ENCODE measurements at regions not wholly inside any gene's neighbourhood (a gene's known extent, or its start where the extent isn't known, plus 50 kb on each side); places are given as distances from the start of the nearest gene placed in this dataset.

GRCh38 chr2:118255771-118256372 is 167.6 kb downstream of the INSIG2 start:
- TF ChIP-seq CTCF (conservative IDR thresholded peaks at IDR 0.05; ENCODE audit: low read length) = no peak
- no peak overlapping the region for H3K4me3 ChIP-seq (ENCODE audit: low read length)
- DNase-seq (ENCODE audit: low read depth) = no peak

- TF ChIP-seq CTCF (conservative IDR thresholded peaks at IDR 0.05; ENCODE audit: low read length) = no peak
- no peak overlapping the region for H3K4me3 ChIP-seq (ENCODE audit: low read length)
- no peak for DNase-seq (ENCODE audit: low read depth)
These were observed 167.0 kb downstream of the INSIG2 start for GRCh38 chr2:118255301-118255700.

GRCh38 chr2:118254116-118254515 is 165.8 kb downstream of the INSIG2 start:
- no peak for DNase-seq (ENCODE audit: low read depth)
- no peak overlapping the region for H3K4me3 ChIP-seq (ENCODE audit: low read length)
- no peak for TF ChIP-seq CTCF (conservative IDR thresholded peaks at IDR 0.05; ENCODE audit: low read length)

GRCh38 chr2:118251427-118251826 is 163.2 kb downstream of the INSIG2 start:
- H3K4me3 ChIP-seq (ENCODE audit: low read length) = no peak overlapping the region
- peak; percentile 97 for DNase-seq (ENCODE audit: low read depth)
- TF ChIP-seq CTCF (conservative IDR thresholded peaks at IDR 0.05; ENCODE audit: low read length) = peak; percentile 16

- H3K4me3 ChIP-seq (ENCODE audit: low read length) = no peak overlapping the region
- TF ChIP-seq CTCF (conservative IDR thresholded peaks at IDR 0.05; ENCODE audit: low read length) = no peak
- peak; percentile 54 for DNase-seq (ENCODE audit: low read depth)
These were observed 162.2 kb downstream of the INSIG2 start for GRCh38 chr2:118250463-118250862.

GRCh38 chr2:118250001-118250400 is 161.7 kb downstream of the INSIG2 start:
- no peak overlapping the region for H3K4me3 ChIP-seq (ENCODE audit: low read length)
- TF ChIP-seq CTCF (conservative IDR thresholded peaks at IDR 0.05; ENCODE audit: low read length) = no peak; the same call in 1 of the 2 replicates
- peak; percentile 87 for DNase-seq (ENCODE audit: low read depth)

- TF ChIP-seq CTCF (conservative IDR thresholded peaks at IDR 0.05; ENCODE audit: low read length) = no peak
- H3K4me3 ChIP-seq (ENCODE audit: low read length) = no peak overlapping the region
- DNase-seq (ENCODE audit: low read depth) = peak; percentile 90
These were observed 161.3 kb downstream of the INSIG2 start for GRCh38 chr2:118249531-118249930.
